Heart left ventricle (tissue), 16 donors: ENCODE measurements at regions not wholly inside any gene's neighbourhood (a gene's known extent, or its start where the extent isn't known, plus 50 kb on each side); places are given as distances from the start of the nearest gene placed in this dataset.

Experiments
- ATAC-seq, 4 donors: fragments of 200-7000 bp; cut with Tn5 transposase; one replicate each; pipeline ENCODE4 v1.9.1; 2020 to 2022; ENCODE audit warnings: moderate library complexity in 4 of 4, mild to moderate bottlenecking in 3 of 4, moderate number of reproducible peaks in 1 of 4
- DNase-seq, 5 donors: peaks; one replicate each; pipeline ENCODE4 v3.0.0-alpha.2; 2020
- H3K27ac ChIP-seq, 12 donors: fragments of 200-600 bp; sonication (generic) in 4 of 12; one replicate each; pipeline versions ENCODE4 v1.5.0 to v1.8.0; 2016 to 2022; ENCODE audit warnings: mild to moderate bottlenecking in 2 of 12
- H3K27me3 ChIP-seq, 9 donors: fragments of 200-600 bp; sonication (generic) in 2 of 9; one replicate each; pipeline versions ENCODE4 v1.5.1 to v1.8.0; 2016 to 2022; ENCODE audit warnings: mild to moderate bottlenecking in 3 of 9
- H3K36me3 ChIP-seq, 9 donors: fragments of 200-600 bp; sonication (generic) in 2 of 9; one replicate each; pipeline versions ENCODE4 v1.5.0 to v1.8.0; 2018 to 2022; ENCODE audit warnings: mild to moderate bottlenecking in 2 of 9
- H3K4me1 ChIP-seq, 12 donors: fragments of 200-600 bp; sonication (generic) in 4 of 12; one replicate each; pipeline versions ENCODE4 v1.5.0 to v1.8.0; 2016 to 2022; ENCODE audit warnings: mild to moderate bottlenecking in 3 of 12
- H3K4me3 ChIP-seq, 12 donors: fragments of 200-600 bp; sonication (generic) in 4 of 12; one replicate each; pipeline versions ENCODE4 v1.5.0 to v1.8.0; 2017 to 2022; ENCODE audit warnings: mild to moderate bottlenecking in 9 of 12, moderate library complexity in 4 of 12
- H3K9me3 ChIP-seq, 12 donors: fragments of 200-600 bp; sonication (generic) in 4 of 12; one replicate each; pipeline versions ENCODE4 v1.5.0 to v1.8.0; 2016 to 2022; ENCODE audit warnings: mild to moderate bottlenecking in 1 of 12
- POLR2A ChIP-seq, 2 donors: fragments of 450-650 bp; IDR thresholded peaks; one replicate each; pipeline ENCODE4 v1.6.1; 2017; ENCODE audit warnings: antibody characterized with exemption in 2 of 2, mild to moderate bottlenecking in 2 of 2, moderate library complexity in 2 of 2
- WGBS, 4 donors: extraction: QIAGEN DNeasy Blood & Tissue Kit in 2 of 4; methylation state at CpG; one replicate each; pipeline versions ENCODE4 v1.1.5 to v1.1.7; 2013 to 2018; 5-methylcytosine and 5-hydroxymethylcytosine counted together
- intact Hi-C, 10 donors: fragments of 100-400 bp; cut with DNase I; formaldehyde crosslinking; loops; one replicate each; pipeline versions ENCODE4 v1.11.1 to v1.14.2; 2022
- TF ChIP-seq, protein P1 (sequence below), 12 donors: fragments of 200-600 bp; sonication (generic) in 4 of 12; IDR thresholded peaks; one replicate each; pipeline versions ENCODE4 v1.5.0 to v1.8.0; 2018 to 2022; ENCODE audit warnings: antibody characterized with exemption in 12 of 12, mild to moderate bottlenecking in 5 of 12
- donor health status: ischemic (EF 13 %, LVEDD 7.1; RV severe dilation, severe dysfunction).
- donor health status: healthy with polysubstance abuse.
- donor health status: DM: no; HTN: yes; CAD: no.
- donor health status: DM: no; HTN: no; CAD: no.
- donor health status: ischemic (EF 25% LVEDD 6.9; RV normal size, moderate dysfunction).
- donor health status: ischemic (EF 25% LVEDD 5.7; RV mildly dilated, moderate dysfunction).
- donor health status: healthy.
- donor health status: DM: yes; HTN: yes; CAD: no.
- donor health status: ischemic (EF 35%, LVEDD 5.7; RV mildly dilated, moderate dysfunction).
- donor health status: nonischemic (EF 11% LVEDD 7.7; RV severe dilation, severe dysfunction).
- donor health status: DM: yes; HTN: yes; CAD: no.
- donor health status: PGD.
- donor health status: ischemic (EF 29% LVEDD 5.4; RV normal size, mild dysfunction).
- donor health status: nonischemic (EF 23%, LVEDD 6.1; RV moderate dilation, normal function).

DNA sequence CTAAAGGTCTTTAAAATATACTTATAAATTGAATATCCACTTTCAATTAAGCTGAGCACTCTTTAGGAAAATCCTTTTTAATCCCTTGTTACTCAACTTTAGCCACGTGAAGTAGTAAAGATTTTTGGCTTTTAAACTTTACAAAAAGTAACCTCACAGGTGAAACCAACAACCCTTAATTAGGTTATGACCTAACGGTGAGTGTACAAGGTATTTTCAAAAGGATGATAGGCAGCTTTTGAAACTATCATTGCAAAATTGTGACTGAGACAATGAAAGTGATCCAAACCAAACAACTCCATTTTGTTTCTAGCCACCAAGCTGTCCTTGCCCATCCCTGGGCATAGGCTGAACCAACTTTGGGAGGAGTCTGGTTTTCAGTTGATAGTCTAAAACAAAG lies 940.2 kb downstream of the OTOL1 start:
- WGBS, 4 donors: 37 to 86% (median 83%) methylated on average over 2 of the region's 2 CpGs

DNA sequence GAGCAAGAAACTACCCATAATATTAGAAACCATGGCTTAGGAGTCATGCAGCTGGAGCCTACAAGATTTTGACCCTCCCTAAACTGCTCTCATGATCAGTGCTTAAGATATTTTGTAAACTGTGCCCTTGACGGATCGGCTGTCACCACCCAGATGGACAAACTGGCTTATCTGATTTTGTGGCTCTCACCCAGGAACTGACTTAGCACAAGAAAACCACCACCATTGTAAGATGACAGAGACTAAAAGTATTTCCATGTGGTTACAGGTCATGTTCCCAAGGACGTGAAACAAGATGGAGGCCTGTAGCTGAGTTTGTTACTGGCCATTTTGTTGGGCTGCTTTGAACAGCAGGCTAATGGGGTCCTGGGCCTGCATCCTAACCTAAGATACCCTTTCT lies 940.9 kb downstream of the OTOL1 start:
- 25 to 86% (median 77%) methylated on average over 3 of the region's 3 CpGs for WGBS, 4 donors
- DNase-seq (no peak), ATAC-seq (no peak)
- no peaks in the 10 kb centered on the region for H3K27me3 ChIP-seq
- H3K36me3 ChIP-seq: no peaks in the 10 kb centered on the region
- H3K4me3 ChIP-seq: no peak overlapping the region
- H3K4me1 ChIP-seq: no peaks in the 10 kb centered on the region
- intact Hi-C loops: no loop called here
- H3K27ac ChIP-seq: no peak overlapping the region
- no peak for TF ChIP-seq POLR2A (IDR thresholded peaks at IDR 0.05)
- TF ChIP-seq, protein P1, sequence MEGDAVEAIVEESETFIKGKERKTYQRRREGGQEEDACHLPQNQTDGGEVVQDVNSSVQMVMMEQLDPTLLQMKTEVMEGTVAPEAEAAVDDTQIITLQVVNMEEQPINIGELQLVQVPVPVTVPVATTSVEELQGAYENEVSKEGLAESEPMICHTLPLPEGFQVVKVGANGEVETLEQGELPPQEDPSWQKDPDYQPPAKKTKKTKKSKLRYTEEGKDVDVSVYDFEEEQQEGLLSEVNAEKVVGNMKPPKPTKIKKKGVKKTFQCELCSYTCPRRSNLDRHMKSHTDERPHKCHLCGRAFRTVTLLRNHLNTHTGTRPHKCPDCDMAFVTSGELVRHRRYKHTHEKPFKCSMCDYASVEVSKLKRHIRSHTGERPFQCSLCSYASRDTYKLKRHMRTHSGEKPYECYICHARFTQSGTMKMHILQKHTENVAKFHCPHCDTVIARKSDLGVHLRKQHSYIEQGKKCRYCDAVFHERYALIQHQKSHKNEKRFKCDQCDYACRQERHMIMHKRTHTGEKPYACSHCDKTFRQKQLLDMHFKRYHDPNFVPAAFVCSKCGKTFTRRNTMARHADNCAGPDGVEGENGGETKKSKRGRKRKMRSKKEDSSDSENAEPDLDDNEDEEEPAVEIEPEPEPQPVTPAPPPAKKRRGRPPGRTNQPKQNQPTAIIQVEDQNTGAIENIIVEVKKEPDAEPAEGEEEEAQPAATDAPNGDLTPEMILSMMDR (IDR thresholded peaks at IDR 0.05): no peak
- H3K9me3 ChIP-seq: peaks cover 0 to 3% (median 0%) of the 10 kb centered on the region in 12 donors

More for the DNA sequence above, 940.2 kb downstream of the OTOL1 start:
- DNase-seq: no peak
- Histone ChIP-seq H3K9me3 (peaks cover 0 to 5% (median 0%) of the 10 kb centered on the region in 12 donors), H3K4me1 (no peaks in the 10 kb centered on the region), H3K27ac (no peak overlapping the region), H3K36me3 (no peaks in the 10 kb centered on the region), H3K4me3 (no peak overlapping the region), H3K27me3 (no peaks in the 10 kb centered on the region)
- ATAC-seq: no peak
- TF ChIP-seq, protein P1 (IDR thresholded peaks at IDR 0.05): no peak
- no peak for TF ChIP-seq POLR2A (IDR thresholded peaks at IDR 0.05)
- intact Hi-C loops: no loop called here

DNA sequence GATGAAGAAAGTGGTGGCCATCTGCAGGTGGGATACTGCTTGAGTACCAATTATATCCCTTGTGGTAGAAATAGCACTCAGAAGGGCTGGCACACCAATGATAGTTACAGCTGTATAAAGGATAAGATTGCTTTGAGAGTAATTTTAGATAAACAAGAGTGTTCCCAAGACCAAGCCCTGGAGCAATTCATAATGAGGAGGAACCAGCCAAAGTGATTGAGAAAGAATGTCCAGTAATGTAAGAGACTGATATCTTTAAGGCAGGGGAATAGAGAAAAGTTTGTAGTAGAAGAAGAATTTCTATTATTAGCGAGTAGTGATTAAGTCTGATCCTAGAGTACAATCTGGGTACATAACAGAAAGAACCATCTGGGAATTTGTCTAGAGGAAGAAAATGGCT lies 945.1 kb downstream of the OTOL1 start:
- Histone ChIP-seq H3K27me3 (no peaks in the 10 kb centered on the region), H3K36me3 (no peaks in the 10 kb centered on the region), H3K27ac (no peak overlapping the region), H3K4me1 (no peaks in the 10 kb centered on the region), H3K4me3 (no peak overlapping the region), H3K9me3 (peaks cover 0 to 3% (median 0%) of the 10 kb centered on the region in 12 donors)
- TF ChIP-seq POLR2A (IDR thresholded peaks at IDR 0.05): no peak
- TF ChIP-seq, protein P1 (IDR thresholded peaks at IDR 0.05): no peak
- DNase-seq: no peak
- intact Hi-C loops: no loop called here
- WGBS, 4 donors: 0 to 34% (median 17%) methylated on average over 1 of the region's 1 CpG
- no peak for ATAC-seq

DNA sequence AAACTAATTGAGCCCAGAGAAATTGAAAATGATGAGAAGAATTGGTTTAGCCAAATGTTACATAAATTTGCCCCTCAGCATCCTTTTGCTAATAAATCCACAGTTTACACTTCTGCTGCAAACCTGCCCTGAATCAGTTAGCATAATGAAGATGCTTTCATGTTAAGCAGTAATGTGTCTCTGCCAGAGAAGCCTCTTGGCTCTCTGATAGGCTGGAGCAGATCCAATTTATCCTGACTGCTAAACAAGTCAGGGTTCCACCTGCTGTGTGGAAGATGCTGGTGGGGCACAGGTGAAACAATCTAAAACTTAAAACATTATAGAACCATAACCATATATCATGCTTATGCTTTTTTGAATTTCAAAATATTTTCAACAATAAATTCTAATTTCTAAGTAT lies 946.8 kb downstream of the OTOL1 start:
- peaks cover 0 to 4% (median 0%) of the 10 kb centered on the region in 12 donors for H3K9me3 ChIP-seq
- DNase-seq (no peak), ATAC-seq (no peak)
- TF ChIP-seq, protein P1 (IDR thresholded peaks at IDR 0.05): no peak
- no peak overlapping the region for H3K4me3 ChIP-seq
- intact Hi-C loops: no loop called here
- H3K27ac ChIP-seq: no peak overlapping the region
- H3K36me3 ChIP-seq: no peaks in the 10 kb centered on the region
- H3K27me3 ChIP-seq: no peaks in the 10 kb centered on the region
- no peaks in the 10 kb centered on the region for H3K4me1 ChIP-seq
